ENCODE measurements at regions not wholly inside any gene's neighbourhood (a gene's known extent, or its start where the extent isn't known, plus 50 kb on each side); places are given as distances from the start of the nearest gene placed in this dataset.

DNA sequence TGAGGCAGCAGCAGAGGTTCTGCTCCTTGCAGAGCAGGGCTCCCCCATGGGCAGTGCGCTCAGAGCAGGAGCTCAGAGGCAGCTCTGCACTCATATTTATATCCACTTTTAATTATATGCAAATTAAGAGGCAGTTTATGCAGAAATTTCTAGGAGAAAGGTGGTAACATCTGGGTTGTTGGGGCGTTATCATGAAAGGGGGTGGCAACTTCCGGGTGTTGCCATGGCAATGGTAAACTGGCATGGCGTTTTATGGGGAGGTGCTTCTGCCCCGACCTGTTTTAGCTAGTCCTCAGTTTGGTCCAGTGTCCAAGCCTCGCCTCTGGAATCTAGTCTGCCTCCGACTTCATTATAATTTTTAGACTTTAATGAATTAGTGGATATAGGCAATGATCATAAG, 1191.7 kb downstream of the TBC1D22A start:
- H3K4me3 ChIP-seq (ENCODE audit: low read depth, low read length) = no peak overlapping the region

DNA sequence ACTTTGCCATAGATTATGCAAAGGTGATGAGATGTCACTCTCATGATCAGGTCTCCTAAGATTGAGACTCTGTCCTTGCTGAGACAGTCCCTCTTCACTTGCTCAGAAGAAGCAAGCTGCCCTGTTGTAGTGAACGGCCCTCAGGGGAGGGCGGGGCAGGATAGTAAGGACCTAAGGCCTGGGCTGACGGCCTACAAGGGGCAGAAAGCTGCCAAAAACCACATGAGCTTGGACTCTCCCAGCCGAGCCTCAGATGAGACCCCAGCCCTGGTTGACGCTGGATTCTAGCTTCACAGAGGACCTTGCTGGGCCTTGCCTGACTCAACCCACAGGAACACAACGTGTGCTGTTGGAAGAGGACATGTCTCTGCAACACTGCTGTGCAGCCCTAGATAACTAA, 1182.5 kb downstream of the TBC1D22A start:
- no peak overlapping the region for H3K4me3 ChIP-seq (ENCODE audit: low read depth, low read length)

GRCh38 chr22:47943729-47944700, 1181.6 kb downstream of the TBC1D22A start:
- H3K4me3 ChIP-seq (ENCODE audit: low read depth, low read length) = no peak overlapping the region

DNA sequence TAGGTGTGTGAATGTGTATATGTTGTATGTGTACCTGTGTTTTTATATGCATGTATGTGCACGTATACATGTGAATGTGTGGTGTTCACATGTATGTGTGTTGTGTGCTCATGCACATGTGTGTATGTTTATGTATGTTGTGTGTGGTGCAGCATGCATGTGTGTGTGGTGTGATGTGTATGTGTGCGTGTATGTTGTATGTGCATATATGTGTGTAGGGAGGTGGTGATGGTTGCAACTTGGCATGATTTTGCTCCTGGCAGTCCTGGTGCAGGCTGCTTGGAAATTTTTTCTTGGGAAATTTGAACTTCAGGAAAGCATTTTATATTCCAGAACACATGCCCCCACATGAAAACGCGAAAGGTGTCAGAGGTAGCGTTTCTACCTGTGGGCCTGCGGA, 1177.8 kb downstream of the TBC1D22A start:
- no peak overlapping the region for H3K4me3 ChIP-seq (ENCODE audit: low read depth, low read length)

GRCh38 chr22:47933891-47934290, 1171.4 kb downstream of the TBC1D22A start:
- H3K4me3 ChIP-seq (ENCODE audit: low read depth, low read length) = no peak overlapping the region

DNA sequence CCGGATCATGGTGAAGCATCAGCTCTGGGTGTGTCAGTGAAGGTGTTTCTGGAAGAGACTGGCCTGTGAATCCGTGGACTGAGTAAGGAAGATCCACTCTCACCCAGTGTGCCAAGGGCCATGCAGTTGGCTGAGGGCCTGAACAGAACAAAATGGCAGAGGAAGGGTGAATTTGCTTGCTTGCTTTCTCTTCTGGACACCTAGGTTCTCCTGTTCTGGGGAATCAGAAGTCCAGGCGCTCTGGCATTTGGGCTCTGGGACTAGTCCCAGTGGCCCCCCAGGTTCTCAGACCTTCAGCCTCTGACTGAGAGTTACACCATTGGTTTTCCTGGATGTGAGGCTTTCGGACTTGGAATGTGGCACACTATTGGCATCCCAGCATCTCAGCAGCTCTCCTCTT, 1170.8 kb downstream of the TBC1D22A start:
- no peak overlapping the region for H3K4me3 ChIP-seq (ENCODE audit: low read depth, low read length)

- H3K4me3 ChIP-seq (ENCODE audit: low read depth, low read length) = no peak overlapping the region
These were observed 1167.3 kb downstream of the TBC1D22A start for GRCh38 chr22:47929646-47930185.

DNA sequence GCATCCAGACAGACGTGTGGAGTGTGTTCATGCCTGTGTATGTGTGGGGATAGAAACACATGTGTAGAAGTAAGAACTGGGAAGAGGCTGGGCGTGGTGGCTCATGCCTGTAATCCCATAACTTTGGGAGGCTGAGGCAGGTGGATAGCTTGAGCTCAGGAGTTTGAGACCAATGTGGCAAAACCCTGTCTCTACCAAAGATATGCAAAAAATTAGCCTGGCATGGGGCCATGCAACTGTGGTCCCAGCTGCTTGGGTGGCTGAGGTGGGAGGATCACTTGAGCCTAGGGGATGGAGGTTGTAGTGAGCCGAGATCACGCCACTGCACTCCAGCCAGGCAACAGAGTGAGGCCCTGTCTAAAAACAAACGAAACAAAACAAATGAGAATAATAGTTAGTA, 1166.6 kb downstream of the TBC1D22A start:
- H3K4me3 ChIP-seq (ENCODE audit: low read depth, low read length) = no peak overlapping the region

GRCh38 chr22:47928631-47929030, 1166.2 kb downstream of the TBC1D22A start:
- H3K4me3 ChIP-seq (ENCODE audit: low read depth, low read length) = no peak overlapping the region

GRCh38 chr22:47927648-47928210, 1165.3 kb downstream of the TBC1D22A start:
- H3K4me3 ChIP-seq (ENCODE audit: low read depth, low read length) = no peak overlapping the region

- H3K4me3 ChIP-seq (ENCODE audit: low read depth, low read length) = no peak overlapping the region
These were observed 1160.6 kb downstream of the TBC1D22A start for GRCh38 chr22:47923011-47923427.

GRCh38 chr22:47921906-47922305, 1159.5 kb downstream of the TBC1D22A start:
- H3K4me3 ChIP-seq (ENCODE audit: low read depth, low read length) = no peak overlapping the region

- no peak overlapping the region for H3K4me3 ChIP-seq (ENCODE audit: low read depth, low read length)
These were observed 1158.0 kb downstream of the TBC1D22A start for GRCh38 chr22:47920380-47920959.

DNA sequence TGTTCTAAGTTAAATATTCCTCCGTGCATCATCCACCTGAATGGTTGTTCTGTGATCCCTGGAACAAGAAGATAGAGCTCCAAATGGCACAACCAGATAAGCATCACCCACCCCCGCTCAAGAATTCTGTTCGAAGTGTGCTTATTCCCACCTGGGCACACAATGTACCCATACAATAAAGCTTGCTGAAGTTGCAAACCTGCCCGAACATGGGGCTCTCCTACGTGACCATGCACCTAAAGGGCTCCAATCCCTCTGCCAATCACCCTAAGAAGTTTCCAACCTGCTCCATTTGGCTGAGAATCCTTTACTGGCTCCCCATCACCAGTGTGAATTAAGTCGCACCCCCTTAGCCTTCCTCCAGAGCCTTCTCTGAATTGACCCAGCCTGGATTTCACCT, 1157.4 kb downstream of the TBC1D22A start:
- no peak overlapping the region for H3K4me3 ChIP-seq (ENCODE audit: low read depth, low read length)

DNA sequence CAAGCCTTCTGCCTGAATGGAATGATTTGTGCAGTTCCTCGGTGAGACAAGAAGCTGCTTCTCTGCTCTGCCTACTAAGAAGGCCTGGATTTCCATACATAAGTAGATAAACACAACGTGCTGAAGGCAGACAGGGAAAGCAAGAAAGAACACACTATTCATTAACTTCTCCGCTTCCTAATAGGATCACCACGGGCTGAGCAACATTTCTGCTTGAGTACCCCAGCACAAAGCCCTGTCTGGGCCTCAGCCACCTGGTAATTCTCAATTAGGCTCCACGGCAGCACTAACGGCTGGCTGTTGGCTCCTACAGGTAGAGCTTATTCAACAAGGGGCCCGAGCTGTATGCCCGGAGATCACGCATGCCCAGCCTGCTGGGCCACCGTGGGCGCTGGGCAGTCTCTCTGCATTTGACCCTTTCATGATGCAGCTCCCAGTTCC, 1156.6 kb downstream of the TBC1D22A start:
- no peak overlapping the region for H3K4me3 ChIP-seq (ENCODE audit: low read depth, low read length)

- no peak overlapping the region for H3K4me3 ChIP-seq (ENCODE audit: low read depth, low read length)
These were observed 1155.9 kb downstream of the TBC1D22A start for GRCh38 chr22:47918276-47918921.

- no peak overlapping the region for H3K4me3 ChIP-seq (ENCODE audit: low read depth, low read length)
These were observed 1152.1 kb downstream of the TBC1D22A start for GRCh38 chr22:47914481-47915097.

DNA sequence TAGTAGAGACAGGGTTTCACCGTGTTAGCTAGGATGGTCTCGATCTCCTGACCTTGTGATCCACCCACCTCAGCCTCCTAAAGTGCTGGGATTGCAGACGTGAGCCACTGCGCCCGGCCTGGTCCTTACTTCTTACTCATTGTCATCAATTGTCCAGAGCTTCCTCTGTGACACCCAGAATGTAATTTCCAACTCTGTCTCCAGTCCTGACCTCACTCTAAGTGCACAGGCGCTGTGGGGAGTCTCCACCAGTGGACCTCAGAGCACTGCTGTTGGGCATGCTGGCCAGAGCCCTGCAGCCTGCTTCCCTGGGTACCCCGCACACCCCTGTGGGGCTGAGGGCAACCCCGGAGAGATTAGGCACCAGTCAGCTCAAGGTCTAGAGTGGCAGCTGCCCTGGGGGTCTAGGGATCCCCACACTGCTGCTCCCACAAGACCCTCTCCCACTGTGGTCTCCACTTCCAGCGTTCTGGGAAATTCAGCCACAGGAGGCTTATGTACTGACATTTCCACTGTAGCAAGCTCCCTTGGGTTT, 1140.3 kb downstream of the TBC1D22A start:
- H3K4me3 ChIP-seq (ENCODE audit: low read depth, low read length) = no peak overlapping the region

- H3K4me3 ChIP-seq (ENCODE audit: low read depth, low read length) = no peak overlapping the region
These were observed 1139.5 kb downstream of the TBC1D22A start for GRCh38 chr22:47901911-47902310.

DNA sequence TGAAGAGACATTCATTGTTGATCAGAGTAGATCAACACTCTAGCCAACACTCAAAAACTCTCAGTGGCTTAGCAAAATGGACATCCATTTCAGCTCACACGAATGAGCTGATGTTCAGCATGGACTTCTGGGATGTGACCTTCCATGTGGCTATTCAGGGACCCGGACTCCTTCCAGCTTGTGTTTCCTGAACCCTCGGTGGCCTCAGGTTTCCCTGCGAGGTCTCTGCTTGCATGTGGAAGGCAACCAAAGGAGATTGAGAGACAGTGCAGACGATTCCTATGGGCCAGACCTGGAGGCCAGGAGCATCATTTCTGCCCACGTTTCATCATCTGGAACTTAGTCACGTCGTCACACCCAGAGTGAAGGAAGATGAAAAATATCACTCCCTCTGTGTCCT, 1137.4 kb downstream of the TBC1D22A start:
- no peak overlapping the region for H3K4me3 ChIP-seq (ENCODE audit: low read depth, low read length)
